Ishikawa (cell line): ENCODE measurements at regions not wholly inside any gene's neighbourhood (a gene's known extent, or its start where the extent isn't known, plus 50 kb on each side); places are given as distances from the start of the nearest gene placed in this dataset.

Experiments used
- CEBPB ChIP-seq: IDR thresholded peaks from 2 replicates; pipeline ENCODE4 v1.6.1; 2012
- CREB1 ChIP-seq: IDR thresholded peaks from 2 replicates; pipeline ENCODE4 v1.6.1; 2012; ENCODE audit warnings: low read depth
- EGR1 ChIP-seq: IDR thresholded peaks from 2 replicates; pipeline ENCODE4 v1.6.1; 2012
- EP300 ChIP-seq: IDR thresholded peaks from 2 replicates; pipeline ENCODE4 v1.6.1; 2012; ENCODE audit warnings: borderline replicate concordance
- FOXM1 ChIP-seq: IDR thresholded peaks from 2 replicates; pipeline ENCODE4 v1.6.1; 2012; ENCODE audit warnings: low read depth, borderline replicate concordance
- MAX ChIP-seq: IDR thresholded peaks from 2 replicates; pipeline ENCODE4 v1.6.1; 2012
- NFIC ChIP-seq: IDR thresholded peaks from 2 replicates; pipeline ENCODE4 v1.6.1; 2012
- RAD21 ChIP-seq: IDR thresholded peaks from 2 replicates; pipeline ENCODE4 v1.6.1; 2012; ENCODE audit warnings: low read depth
- REST ChIP-seq: IDR thresholded peaks from 2 replicates; pipeline ENCODE4 v1.6.1; 2012; ENCODE audit warnings: low read depth, mild to moderate bottlenecking
- TAF1 ChIP-seq: IDR thresholded peaks from 2 replicates; pipeline ENCODE4 v1.6.1; 2012; ENCODE audit warnings: low read depth, mild to moderate bottlenecking
- TCF12 ChIP-seq: IDR thresholded peaks from 2 replicates; pipeline ENCODE4 v1.6.1; 2012; ENCODE audit warnings: low read depth
- TEAD4 ChIP-seq: IDR thresholded peaks from 2 replicates; pipeline ENCODE4 v1.6.1; 2012
- USF1 ChIP-seq: IDR thresholded peaks from 2 replicates; pipeline ENCODE4 v1.6.1; 2012
- YY1 ChIP-seq: IDR thresholded peaks from 2 replicates; pipeline ENCODE4 v1.6.1; 2012; ENCODE audit warnings: low read depth
- ZBTB7A ChIP-seq: IDR thresholded peaks from 2 replicates; pipeline ENCODE4 v1.6.1; 2012; ENCODE audit warnings: low read depth

- TF ChIP-seq TCF12 (no peak), TAF1 (no peak), EP300 (no peak), NFIC (no peak), USF1 (no peak)
Measured at GRCh38 chr12:90028635-90029051, 320.0 kb upstream of the ATP2B1 start.

GRCh38 chr12:90027889-90028634 is 319.4 kb upstream of the ATP2B1 start:
- TF ChIP-seq EP300 (no peak), FOXM1 (no peak)

- no peak for TF ChIP-seq YY1
- TF ChIP-seq CREB1: no peak
- no peak for TF ChIP-seq TCF12
- no peak for TF ChIP-seq TAF1
- TF ChIP-seq FOXM1: no peak
Measured at GRCh38 chr12:90027041-90027440, 318.4 kb upstream of the ATP2B1 start.

GRCh38 chr12:90026516-90026915 is 317.9 kb upstream of the ATP2B1 start:
- no peak for TF ChIP-seq TEAD4
- TF ChIP-seq FOXM1: no peak
- no peak for TF ChIP-seq RAD21
- TF ChIP-seq CEBPB: no peak

- TF ChIP-seq TEAD4 (no peak), REST (no peak), CEBPB (no peak), USF1 (no peak), TCF12 (no peak), CREB1 (no peak), YY1 (no peak), FOXM1 (no peak), EGR1 (no peak), ZBTB7A (no peak), TAF1 (no peak), EP300 (no peak), RAD21 (no peak), MAX (no peak)
Measured at GRCh38 chr12:90024262-90024661, 315.6 kb upstream of the ATP2B1 start.

- TF ChIP-seq USF1 (no peak), YY1 (no peak), TCF12 (no peak), EP300 (no peak)
Measured at GRCh38 chr12:90023207-90023900, 314.7 kb upstream of the ATP2B1 start.

- TF ChIP-seq RAD21: no peak
- TF ChIP-seq EP300: no peak
- TF ChIP-seq TAF1: no peak
- no peak for TF ChIP-seq FOXM1
- no peak for TF ChIP-seq REST
- TF ChIP-seq USF1: no peak
- TF ChIP-seq ZBTB7A: no peak
- no peak for TF ChIP-seq CREB1
- TF ChIP-seq CEBPB: no peak
- no peak for TF ChIP-seq TEAD4
- TF ChIP-seq MAX: no peak
- TF ChIP-seq YY1: no peak
- TF ChIP-seq TCF12: no peak
- no peak for TF ChIP-seq EGR1
- no peak for TF ChIP-seq NFIC
Measured at GRCh38 chr12:90021795-90022440, 313.3 kb upstream of the ATP2B1 start.
